ENCODE measurements at regions not wholly inside any gene's neighbourhood (a gene's known extent, or its start where the extent isn't known, plus 50 kb on each side); places are given as distances from the start of the nearest gene placed in this dataset.

DNA sequence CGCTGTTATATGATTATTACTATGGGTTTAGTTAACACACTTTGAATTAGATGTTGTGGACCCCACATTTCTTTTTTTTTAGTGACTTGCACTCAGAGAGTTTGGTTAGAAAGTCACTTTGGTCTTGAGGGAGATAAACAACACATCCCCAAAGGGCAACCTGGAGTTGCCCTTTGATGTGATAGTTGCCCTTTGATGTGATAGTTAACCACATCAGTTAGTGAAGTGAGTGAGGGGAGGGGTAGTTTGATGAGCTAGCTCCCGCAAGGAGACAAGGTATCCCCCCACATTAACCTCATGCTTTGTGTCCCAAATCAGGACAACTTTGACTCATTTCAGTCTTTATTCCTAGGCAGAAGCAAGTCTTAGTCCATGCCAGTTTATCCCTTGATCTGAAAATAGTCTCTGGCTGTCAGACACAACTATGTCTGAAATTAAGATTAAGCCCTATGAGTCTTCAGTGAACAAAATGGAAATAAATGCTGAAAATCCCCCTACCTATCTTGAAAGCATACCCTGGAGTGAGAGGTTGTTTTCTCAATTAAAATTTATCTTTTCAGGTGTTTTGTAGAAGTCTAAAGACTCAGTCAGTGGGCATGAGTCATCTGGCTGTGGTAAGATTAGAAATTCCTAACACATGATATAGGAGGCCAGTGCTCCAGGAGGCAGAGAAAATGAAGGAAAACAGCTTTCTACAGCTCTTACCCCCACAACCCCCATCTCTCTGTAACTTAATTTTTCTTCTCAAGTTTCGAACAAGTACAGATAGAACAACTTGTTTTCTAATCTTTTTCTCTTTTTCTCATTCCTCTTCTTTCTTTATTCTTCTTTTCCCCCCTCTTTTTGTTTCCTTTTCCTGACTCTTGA is 208.9 kb upstream of the DMRTA1 start:
- TF ChIP-seq, protein P1, sequence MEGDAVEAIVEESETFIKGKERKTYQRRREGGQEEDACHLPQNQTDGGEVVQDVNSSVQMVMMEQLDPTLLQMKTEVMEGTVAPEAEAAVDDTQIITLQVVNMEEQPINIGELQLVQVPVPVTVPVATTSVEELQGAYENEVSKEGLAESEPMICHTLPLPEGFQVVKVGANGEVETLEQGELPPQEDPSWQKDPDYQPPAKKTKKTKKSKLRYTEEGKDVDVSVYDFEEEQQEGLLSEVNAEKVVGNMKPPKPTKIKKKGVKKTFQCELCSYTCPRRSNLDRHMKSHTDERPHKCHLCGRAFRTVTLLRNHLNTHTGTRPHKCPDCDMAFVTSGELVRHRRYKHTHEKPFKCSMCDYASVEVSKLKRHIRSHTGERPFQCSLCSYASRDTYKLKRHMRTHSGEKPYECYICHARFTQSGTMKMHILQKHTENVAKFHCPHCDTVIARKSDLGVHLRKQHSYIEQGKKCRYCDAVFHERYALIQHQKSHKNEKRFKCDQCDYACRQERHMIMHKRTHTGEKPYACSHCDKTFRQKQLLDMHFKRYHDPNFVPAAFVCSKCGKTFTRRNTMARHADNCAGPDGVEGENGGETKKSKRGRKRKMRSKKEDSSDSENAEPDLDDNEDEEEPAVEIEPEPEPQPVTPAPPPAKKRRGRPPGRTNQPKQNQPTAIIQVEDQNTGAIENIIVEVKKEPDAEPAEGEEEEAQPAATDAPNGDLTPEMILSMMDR (IDR thresholded peaks at IDR 0.05; ENCODE audit: insufficient read depth, low read depth, low read length, missing control alignments), result no peak
- no peak for DNase-seq (ENCODE audit: low read depth)
- no peak overlapping the region for H3K4me3 ChIP-seq (ENCODE audit: low read depth, low read length)

DNA sequence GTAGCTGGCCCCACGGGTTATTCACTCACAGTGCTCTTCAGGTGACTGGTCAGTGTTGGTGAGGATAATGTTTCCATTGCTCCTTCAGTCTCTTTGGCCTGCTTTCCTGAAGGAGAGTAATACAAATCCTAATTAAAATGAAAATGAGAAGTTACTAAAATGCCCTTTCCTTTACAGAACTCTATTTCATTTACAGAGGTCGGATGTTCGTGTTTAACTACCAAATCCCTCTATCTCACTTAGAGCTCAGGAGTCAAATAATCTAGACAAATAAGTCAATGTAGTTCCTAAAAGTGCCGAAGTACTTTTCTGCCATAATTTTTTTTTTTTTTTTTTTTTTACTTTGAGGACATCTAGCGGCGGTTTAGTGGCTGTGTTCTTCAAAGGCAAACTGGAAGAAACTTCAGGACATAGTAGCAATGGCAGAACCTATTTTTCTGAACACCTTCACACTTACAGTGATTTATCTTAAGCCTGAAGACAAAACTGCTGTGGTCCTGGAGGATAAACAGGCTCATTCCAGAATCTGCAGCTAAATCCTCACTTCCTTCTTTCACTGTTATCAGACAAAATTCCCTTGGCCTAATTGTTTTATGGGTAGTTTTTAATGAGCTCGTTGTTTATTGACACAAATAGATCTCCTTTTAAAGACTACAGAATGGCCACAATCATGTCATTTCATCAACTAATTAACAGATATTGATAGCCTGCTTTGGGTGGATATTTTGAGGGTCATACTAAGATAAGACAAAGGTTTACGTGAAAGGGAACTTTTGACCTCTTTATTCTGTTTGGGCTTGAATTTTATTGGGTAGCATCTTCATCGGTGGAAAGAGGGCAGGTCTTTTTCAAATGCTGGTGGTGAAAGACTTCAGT is 207.6 kb upstream of the DMRTA1 start:
- no peak overlapping the region for H3K4me3 ChIP-seq (ENCODE audit: low read depth, low read length)
- TF ChIP-seq, protein P1 (IDR thresholded peaks at IDR 0.05; ENCODE audit: insufficient read depth, low read depth, low read length, missing control alignments), result peak; percentile 37
- peak; percentile 37 for DNase-seq (ENCODE audit: low read depth)

DNA sequence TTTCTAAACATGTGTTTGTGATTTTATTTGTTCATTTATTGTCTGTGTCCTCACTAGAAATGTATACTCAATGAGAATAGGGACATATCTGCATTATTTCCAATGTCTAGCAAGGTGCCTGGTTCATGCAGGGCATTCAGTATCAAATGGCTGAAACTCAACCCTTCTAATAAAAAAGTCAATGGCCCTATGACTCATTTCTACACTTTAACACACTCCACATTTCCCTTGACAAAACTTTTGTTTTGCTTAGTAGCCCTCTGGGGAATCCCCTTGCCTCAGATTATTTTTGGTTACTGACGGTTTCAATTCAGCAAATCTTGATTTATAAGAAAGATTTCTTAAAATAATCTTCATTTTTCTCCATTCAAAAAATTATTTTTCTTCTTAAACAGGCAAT is 206.0 kb upstream of the DMRTA1 start:
- TF ChIP-seq, protein P1 (IDR thresholded peaks at IDR 0.05; ENCODE audit: insufficient read depth, low read depth, low read length, missing control alignments), result no peak
- no peak overlapping the region for H3K4me3 ChIP-seq (ENCODE audit: low read depth, low read length)
- DNase-seq (ENCODE audit: low read depth), result peak; percentile 54

DNA sequence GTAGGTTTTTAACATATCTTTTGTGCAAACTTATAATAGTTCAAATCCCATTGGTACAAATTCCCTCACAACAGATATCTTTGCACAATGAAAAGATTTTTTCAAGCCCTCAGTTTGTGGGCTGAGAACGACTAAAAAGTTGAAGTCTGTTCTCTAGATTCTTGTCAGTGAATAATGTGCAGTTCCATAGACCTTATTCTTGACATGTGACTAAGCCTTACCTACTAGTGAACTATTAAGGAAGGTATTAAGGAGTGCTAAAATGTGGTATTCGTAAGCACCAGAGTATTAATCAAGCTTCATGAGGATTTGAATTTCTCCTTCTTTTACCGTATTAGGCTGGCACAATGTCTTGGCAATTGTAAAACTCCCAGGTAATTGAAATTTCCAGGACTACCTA is 205.6 kb upstream of the DMRTA1 start:
- no peak overlapping the region for H3K4me3 ChIP-seq (ENCODE audit: low read depth, low read length)
- TF ChIP-seq, protein P1 (IDR thresholded peaks at IDR 0.05; ENCODE audit: insufficient read depth, low read depth, low read length, missing control alignments), result no peak
- DNase-seq (ENCODE audit: low read depth), result no peak

DNA sequence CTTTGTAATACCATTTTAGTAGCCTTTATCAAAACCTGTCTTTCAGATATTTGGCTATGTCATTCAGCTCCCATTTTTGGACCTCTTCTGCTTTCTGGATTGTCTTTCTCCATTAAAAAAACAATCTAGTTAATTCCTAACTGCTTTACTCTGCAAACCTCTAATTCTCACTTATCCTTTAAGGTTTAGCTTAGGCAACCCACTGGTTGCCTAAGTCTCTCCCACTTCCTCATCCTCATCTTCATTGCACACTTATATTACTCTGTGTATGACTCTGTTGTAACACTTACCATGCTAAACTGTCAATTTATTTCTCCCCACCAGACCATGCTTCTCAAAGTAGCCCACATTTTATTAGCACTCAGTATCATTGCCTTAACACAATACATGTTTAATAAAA is 205.0 kb upstream of the DMRTA1 start:
- H3K4me3 ChIP-seq (ENCODE audit: low read depth, low read length), result no peak overlapping the region
- TF ChIP-seq, protein P1 (IDR thresholded peaks at IDR 0.05; ENCODE audit: insufficient read depth, low read depth, low read length, missing control alignments), result no peak
- DNase-seq (ENCODE audit: low read depth), result no peak

DNA sequence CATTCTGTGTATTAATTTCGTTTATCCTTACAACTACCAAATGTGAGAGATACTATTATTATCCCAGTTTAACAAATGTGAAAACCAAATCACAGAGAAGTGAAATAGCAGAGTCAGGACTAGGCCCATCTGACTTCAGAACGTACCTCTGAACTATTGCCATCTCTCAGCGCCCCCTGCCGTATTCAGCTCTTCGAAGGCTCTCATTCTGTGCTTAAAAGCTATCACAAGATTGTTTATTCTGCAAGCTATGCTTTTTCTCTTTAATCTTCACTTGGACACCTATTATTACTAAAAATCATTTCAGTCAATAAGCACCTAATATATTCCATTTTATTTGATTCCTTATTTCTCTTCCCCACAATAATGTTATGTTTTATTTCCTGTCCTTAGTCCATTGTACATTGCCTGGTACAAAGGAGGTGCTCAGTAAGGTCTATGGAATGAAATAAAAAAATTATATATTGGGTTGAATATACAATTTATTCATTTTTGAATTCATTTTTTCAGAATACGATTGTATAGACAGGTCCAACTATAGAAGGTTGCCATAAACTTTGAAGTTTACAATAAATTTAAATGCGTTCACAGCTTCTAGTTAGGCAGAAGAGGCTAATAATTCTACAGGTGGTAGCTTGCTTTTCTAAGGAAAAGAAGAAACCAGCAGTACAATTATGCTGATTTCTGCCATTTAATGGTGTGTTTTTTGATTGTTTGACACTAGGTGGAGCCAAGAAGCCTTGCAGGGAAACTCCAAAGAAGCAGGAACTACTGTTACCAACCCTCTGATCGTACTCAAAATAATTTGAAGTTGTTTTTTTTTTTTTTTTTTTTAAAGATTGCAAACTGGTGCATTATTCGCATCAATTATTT is 202.2 kb upstream of the DMRTA1 start:
- DNase-seq (ENCODE audit: low read depth), result peak; percentile 48
- H3K4me3 ChIP-seq (ENCODE audit: low read depth, low read length), result no peak overlapping the region
- TF ChIP-seq, protein P1 (IDR thresholded peaks at IDR 0.05; ENCODE audit: insufficient read depth, low read depth, low read length, missing control alignments), result peak; percentile 55
